HEK293 (cell line): ENCODE measurements at regions not wholly inside any gene's neighbourhood (a gene's known extent, or its start where the extent isn't known, plus 50 kb on each side); places are given as distances from the start of the nearest gene placed in this dataset.

Experiments
- ATF2 ChIP-seq: fragments of 450-650 bp; formaldehyde crosslinking; IDR thresholded peaks from 2 replicates; pipeline ENCODE4 v1.5.1; 2016; ENCODE audit warnings: missing biosample characterization, missing genetic modification characterization, low read depth
- CTCF ChIP-seq: fragments of 450-650 bp; formaldehyde crosslinking; IDR thresholded peaks from 2 replicates; pipeline ENCODE4 v1.5.1; 2016; ENCODE audit warnings: missing biosample characterization, missing genetic modification characterization
- YY1 ChIP-seq: fragments of 450-650 bp; formaldehyde crosslinking; IDR thresholded peaks from 2 replicates; pipeline ENCODE4 v1.5.1; 2018; ENCODE audit warnings: missing biosample characterization, missing genetic modification characterization
- ZNF133 ChIP-seq: fragments of 450-650 bp; formaldehyde crosslinking; IDR thresholded peaks from 2 replicates; pipeline ENCODE4 v1.5.1; 2016; ENCODE audit warnings: missing biosample characterization, missing genetic modification characterization
- ZNF561 ChIP-seq: fragments of 450-650 bp; IDR thresholded peaks from 2 replicates; pipeline ENCODE4 v1.5.1; 2018; ENCODE audit warnings: missing biosample characterization, missing genetic modification characterization, borderline replicate concordance

GRCh38 chr18:40235323-40235722 is 1719.7 kb upstream of the PIK3C3 start:
- TF ChIP-seq ATF2 (tag by site-specific recombination) = no peak
- TF ChIP-seq ZNF133 (tag by site-specific recombination) = no peak
- TF ChIP-seq YY1 (tag by site-specific recombination) = no peak
- TF ChIP-seq CTCF (tag by site-specific recombination) = no peak
- no peak for TF ChIP-seq ZNF561 (tag by site-specific recombination)
